Erythroblast (primary cell): ENCODE measurements at regions not wholly inside any gene's neighbourhood (a gene's known extent, or its start where the extent isn't known, plus 50 kb on each side); places are given as distances from the start of the nearest gene placed in this dataset.

ENCODE experiments used
- DNase-seq, 2 experiments: peaks; one replicate each; lab custom pipeline; 2025; lab: John Stamatoyannopoulos, UW
- GATA1 ChIP-seq: IDR thresholded peaks from 2 replicates; pipeline ENCODE4 v1.6.1; 2011; ENCODE audit warnings: low read depth, mild to moderate bottlenecking, control low read depth, low read length, moderate library complexity
- POLR2A ChIP-seq: IDR thresholded peaks from 2 replicates; pipeline ENCODE4 v1.6.1; 2011; ENCODE audit warnings: mild to moderate bottlenecking, low read length

DNA sequence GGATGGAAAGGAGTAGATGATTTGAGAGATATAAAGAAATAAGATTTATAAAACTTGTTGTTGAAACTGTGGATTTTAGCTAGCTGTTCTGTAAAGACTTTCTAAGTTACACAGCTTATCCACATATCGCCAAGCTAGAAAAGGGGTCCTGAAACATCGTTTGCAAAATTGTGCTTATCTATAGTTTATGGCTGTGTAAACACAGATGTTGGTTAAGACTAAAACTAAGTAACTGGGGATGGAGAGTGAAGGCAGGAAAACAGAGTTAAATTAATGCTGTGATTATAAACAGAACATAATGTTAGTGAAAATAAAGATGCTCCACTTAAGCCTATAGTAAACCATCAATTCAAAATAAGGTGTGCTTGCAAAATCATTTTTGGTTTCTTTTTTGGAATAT is 311.3 kb upstream of the DDHD1 start:
- TF ChIP-seq POLR2A = no peak
- TF ChIP-seq GATA1 = no peak
- DNase-seq = no peak

DNA sequence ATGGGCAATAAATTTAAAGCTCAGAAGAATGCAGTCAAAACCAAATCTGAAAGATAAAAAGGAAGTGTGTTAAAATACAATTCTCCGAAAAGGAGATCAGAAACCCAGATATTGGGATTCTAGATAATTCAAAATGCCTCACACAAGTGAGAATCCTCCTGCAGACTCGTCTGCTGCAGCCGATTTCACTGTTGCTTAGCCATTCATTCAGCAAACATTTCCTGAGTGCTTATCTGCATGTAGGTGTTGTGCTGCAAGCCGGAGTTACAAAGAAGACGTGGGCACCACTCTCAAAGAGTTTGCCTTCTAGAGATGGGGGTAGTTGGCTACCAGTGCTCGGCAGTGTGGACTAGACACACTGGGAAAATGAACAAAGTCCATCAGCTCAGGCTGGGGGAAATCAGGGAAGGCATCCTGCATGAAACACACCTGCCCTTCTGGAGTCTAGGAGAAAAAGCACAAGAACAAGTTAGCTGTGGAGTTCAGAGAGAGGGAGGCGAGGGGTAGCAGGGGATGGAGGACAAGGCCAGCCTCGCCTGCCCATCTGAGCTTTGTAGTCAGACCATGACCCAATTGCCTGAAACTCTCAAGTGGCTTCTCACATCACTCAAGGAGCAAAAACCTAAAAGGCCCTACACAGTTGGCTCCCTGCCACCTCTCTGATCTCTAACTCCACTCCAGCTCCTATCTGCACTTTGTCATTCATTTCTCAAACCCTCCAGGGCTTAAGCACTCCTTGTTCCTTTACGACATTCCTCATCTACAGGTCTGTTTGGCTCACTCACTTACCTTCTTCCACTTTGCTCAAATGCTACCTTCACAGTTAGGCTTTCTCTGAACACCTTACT is 310.0 kb upstream of the DDHD1 start:
- TF ChIP-seq GATA1 = no peak
- no peak for TF ChIP-seq POLR2A
- DNase-seq = no peak

DNA sequence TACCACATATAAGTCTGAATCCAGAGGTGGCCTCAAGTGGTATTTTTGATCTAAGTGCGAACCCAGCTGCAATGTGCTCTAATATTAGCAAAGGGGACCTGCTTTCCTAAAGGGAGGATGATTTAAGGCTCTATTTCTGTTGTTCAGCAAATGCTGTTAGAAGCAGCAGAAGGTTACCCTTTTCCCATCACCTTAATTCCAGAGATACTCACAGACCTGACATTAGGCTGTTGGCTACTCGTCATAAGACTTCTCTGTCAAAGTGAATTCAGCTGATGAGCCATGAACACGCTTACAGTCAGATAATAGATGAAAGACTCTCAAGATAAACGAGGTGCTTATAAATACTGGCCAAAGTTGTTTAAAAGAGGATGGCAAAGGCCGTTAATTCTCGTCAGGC is 308.7 kb upstream of the DDHD1 start:
- no peak for DNase-seq
- TF ChIP-seq POLR2A = no peak
- TF ChIP-seq GATA1 = no peak

DNA sequence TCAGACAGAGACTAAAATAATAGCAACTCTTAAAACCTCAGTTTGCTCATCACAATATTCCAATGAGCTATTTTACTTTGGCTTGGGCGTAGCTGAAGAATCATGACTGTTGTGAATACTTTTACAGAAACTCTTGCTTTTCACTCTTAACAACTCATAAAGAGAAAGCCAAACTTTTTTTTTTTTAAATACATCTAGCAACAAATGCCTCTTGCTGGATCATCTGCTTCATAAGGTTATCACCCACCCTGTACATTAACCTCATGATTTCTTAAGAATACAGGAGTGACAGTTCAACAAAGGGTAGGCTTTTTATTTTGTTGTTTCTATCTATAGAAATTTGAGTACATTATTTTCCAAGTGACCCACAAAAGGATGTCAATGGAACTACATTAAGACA is 307.4 kb upstream of the DDHD1 start:
- no peak for TF ChIP-seq GATA1
- TF ChIP-seq POLR2A = no peak
- DNase-seq = no peak

DNA sequence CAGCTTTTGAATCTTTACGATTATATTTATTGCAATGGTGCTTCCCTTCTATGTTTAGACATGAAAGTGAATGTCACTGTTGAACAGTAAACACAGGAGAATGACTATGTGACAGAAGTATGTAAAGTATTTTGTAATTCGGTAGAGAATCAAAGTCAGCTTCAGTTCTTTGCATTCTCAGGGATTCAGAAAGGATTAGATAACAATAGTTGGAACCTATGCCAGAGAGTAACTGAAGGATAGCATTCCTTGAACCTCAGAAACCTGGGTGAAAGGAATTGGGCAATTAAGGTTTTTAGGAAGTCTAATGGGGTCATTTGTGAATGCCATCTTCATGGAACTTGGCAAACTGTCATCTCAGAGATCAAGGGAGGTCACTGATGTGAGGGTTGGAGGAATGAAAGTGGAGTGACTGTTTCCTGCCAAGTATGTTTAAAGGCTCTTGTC is 305.3 kb upstream of the DDHD1 start:
- no peak for DNase-seq
- TF ChIP-seq POLR2A = no peak
- no peak for TF ChIP-seq GATA1

GRCh38 chr14:53456931-53457330 is 303.8 kb upstream of the DDHD1 start:
- no peak for DNase-seq
- TF ChIP-seq GATA1 (no peak), POLR2A (no peak)

DNA sequence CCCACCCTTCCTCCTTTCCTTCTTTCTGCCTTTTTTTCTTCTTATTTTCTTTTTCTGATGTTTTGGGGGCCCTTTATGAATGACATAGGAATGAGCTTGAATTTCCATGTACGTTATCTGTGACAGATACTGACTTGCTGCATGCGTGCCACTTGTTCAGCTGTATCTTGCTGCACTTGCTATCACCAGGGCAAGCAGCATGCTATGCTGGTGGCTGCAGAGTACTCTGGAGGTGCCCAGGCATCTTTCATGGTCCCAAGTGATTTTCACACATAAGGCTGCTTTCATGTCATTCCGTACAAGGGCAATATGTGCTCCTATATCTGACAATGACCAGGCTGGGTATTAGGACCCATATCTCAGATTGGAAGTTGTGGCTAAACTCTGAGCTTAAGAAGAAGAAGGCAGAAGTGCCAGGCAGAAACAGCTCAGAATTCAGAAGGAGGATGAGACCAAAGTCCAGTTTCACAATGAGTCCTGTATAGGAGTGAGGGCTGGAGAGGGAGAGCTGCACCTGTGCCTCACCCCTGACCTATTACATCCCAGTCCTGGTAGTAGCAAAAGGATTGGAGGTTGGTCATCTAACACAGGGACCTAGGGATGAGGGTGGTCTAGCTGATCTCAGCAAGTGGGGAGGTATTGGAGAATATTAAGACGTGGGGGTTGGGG is 299.0 kb upstream of the DDHD1 start:
- TF ChIP-seq GATA1 (no peak), POLR2A (no peak)
- no peak for DNase-seq

DNA sequence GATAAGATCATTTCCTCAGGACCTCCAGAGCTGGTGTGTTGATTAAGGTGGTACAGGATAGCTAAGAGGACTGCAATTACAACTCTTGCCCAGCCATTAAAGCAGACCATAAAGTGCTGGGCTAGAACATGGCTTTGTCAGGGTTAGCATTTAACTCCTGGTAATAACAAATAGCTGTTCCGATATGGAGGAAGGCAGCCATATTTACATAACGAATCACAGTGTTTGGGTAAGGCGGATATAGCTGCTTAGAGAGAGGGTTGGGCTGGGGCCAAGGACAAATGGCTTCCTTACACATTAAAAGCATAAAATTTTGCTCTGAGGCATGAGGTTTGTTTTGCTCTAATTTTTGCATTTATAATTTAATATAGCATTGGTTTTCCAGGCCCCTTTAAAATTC is 297.7 kb upstream of the DDHD1 start:
- TF ChIP-seq GATA1 (no peak), POLR2A (no peak)
- DNase-seq = no peak

DNA sequence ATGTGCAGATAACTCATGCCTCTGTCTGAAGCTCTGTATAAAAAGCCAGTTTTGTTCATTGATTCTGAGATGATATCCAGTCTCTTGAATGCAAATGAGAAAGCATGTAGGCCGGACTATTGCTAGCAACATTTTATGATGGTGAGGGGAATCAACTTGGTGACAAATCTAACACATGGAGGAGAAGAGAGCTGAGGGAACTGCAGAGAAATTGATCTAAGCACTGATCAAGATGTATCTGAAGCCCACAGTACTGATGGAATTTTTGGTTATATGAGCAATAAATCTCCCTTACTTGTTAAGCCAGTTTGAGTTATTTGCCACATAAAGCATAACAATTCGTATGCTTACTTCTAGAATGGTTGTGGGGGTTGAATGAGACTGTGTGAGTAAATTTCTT is 295.6 kb upstream of the DDHD1 start:
- TF ChIP-seq POLR2A (no peak), GATA1 (no peak)
- DNase-seq = no peak

DNA sequence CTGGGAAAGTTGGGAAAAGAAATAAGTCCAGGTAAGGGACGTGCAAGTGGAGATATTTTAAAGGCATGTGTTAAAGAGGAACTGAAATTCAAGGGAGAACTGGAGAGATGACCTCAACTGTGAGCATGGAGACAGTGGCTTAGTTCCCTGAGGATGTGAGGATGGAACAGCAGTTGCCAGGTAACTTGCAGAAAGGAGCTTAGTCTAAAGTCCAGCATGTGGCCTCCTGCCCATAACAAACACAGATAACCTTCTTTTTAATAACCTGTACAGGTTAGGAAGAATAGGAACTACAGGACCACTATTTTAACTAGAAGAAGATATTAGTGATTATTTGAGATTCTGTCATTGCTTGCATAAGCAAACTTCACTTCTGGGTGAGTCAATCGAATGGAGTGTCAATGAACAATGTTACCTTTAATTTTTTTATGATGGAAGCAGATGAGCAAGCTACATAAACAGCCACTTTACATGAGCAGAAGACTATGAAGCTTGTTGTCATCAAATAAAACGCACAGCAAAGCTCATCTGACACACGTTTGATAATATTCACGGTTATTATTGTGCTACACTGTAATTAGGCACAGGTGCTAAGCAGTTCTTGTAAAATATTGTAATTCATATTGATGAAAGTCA is 291.7 kb upstream of the DDHD1 start:
- no peak for TF ChIP-seq POLR2A
- TF ChIP-seq GATA1 = no peak
- DNase-seq = no peak

DNA sequence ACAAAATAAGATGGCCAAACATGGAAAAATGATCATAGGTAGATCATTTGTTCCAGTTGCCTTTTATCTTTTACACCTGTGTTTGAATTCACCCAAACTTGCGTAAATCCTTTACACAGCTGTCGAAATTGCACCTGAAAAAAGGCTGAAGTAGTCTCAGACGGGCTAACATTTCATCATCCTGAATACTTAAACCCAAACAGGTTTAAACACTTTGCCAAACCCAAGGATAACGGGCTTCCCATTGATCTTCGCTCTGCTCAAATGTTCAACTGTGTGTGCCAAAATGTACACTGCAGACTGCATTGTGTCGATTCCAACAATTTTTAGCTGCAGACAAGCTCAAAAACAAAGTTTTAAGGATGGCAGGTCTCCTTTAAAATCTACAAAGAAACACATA is 288.7 kb upstream of the DDHD1 start:
- DNase-seq = no peak
- TF ChIP-seq POLR2A = no peak
- TF ChIP-seq GATA1 = no peak

DNA sequence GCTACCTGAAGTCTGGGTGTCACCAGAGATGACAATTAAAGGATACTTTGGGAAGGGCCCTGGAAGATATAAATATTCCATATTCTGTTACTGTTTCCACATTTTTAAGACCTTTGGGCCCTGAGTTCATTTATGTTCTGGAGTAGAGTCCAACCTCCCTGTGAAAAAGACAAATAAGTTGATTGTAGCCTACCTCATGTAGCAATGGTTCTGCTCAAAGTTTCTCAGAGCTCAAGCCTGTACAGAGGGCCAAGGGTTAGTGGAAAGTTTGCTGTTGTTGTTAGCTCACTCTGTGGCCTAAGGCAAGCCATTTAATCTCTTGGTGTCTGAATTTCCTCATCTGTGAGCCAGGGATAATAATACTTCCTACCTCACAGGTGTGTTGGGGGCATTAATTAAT is 284.7 kb upstream of the DDHD1 start:
- no peak for DNase-seq
- TF ChIP-seq POLR2A = no peak
- TF ChIP-seq GATA1 = no peak

- DNase-seq = peak; percentile 5 to 20
- TF ChIP-seq POLR2A = no peak
- no peak for TF ChIP-seq GATA1
Observed at GRCh38 chr14:53432378-53432802, 279.3 kb upstream of the DDHD1 start.

DNA sequence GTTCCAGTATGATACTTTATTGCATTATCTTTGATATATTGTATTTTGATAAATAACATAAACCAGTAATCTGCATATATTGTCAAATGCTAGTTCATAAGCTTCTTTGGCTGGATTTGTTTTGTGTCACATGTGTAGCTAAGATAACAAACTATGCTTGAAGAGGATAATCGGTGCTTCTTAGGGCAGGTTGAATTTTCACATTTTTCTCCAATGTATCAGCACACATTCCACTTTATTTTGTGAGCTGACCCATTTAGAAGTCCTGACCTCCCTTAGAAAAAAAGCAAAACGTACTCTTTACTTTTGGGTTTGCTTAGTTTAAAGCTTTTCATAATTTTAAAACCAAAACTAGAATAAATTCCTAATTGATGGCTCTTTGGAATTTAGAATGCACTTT is 277.7 kb upstream of the DDHD1 start:
- no peak for DNase-seq

More for the DNA sequence above, 277.7 kb upstream of the DDHD1 start:
- TF ChIP-seq POLR2A (no peak), GATA1 (no peak)
